ENCODE measurements at regions not wholly inside any gene's neighbourhood (a gene's known extent, or its start where the extent isn't known, plus 50 kb on each side); places are given as distances from the start of the nearest gene placed in this dataset.

DNA sequence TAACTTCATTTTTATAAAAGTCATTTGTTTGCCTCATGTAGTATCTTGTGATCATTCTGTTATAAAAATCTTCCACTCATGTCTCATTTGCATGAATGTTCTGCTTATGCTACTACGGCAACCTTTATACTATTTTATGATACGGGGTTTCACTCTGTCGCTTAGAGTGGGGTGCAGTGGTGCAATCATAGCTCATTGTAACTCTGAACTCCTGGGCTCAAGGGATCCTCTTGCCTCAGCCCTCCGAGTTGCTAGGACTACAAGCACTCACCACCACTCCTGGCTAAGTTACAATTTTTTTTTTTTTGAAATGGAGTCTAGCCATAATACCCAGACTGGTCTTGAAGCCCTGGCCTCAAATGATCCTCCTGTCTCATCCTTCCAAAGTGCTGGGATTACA lies 154.4 kb upstream of the PREP start:
- DNase-seq (no peak), ATAC-seq (no peak)
- intact Hi-C loops (cut with DNase I, micrococcal nuclease): no loop called here
- H3K4me1 ChIP-seq (ENCODE audit: low read depth): peaks cover 12% of the 10 kb centered on the region
- H3K9me3 ChIP-seq: no peaks in the 10 kb centered on the region
- H3K4me3 ChIP-seq: no peak overlapping the region
- no peaks in the 10 kb centered on the region for H3K36me3 ChIP-seq (ENCODE audit: low read depth)
- TF ChIP-seq, protein P1, sequence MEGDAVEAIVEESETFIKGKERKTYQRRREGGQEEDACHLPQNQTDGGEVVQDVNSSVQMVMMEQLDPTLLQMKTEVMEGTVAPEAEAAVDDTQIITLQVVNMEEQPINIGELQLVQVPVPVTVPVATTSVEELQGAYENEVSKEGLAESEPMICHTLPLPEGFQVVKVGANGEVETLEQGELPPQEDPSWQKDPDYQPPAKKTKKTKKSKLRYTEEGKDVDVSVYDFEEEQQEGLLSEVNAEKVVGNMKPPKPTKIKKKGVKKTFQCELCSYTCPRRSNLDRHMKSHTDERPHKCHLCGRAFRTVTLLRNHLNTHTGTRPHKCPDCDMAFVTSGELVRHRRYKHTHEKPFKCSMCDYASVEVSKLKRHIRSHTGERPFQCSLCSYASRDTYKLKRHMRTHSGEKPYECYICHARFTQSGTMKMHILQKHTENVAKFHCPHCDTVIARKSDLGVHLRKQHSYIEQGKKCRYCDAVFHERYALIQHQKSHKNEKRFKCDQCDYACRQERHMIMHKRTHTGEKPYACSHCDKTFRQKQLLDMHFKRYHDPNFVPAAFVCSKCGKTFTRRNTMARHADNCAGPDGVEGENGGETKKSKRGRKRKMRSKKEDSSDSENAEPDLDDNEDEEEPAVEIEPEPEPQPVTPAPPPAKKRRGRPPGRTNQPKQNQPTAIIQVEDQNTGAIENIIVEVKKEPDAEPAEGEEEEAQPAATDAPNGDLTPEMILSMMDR (IDR thresholded peaks at IDR 0.05): no peak

DNA sequence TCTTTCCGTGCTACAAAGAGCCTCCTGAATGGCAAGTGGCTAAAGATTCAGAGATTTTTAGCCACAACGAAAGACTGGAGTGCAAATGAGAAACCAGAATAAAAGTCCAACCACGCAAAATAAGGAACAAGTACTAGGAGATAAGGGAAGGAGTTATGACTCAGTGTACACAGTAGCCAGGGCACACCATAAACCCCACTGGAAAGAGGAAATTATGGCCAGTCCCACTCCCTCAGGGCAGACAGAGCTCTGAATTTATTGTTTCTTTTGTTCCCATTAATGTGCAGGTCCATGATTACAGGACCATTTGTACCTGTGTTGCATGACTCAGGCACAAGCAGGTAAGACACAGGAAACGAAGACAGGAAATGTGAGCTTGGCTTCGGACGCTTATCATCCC lies 150.3 kb upstream of the PREP start:
- TF ChIP-seq, protein P1 (IDR thresholded peaks at IDR 0.05): no peak
- no peaks in the 10 kb centered on the region for H3K9me3 ChIP-seq
- ATAC-seq: peak; percentile 99
- H3K36me3 ChIP-seq (ENCODE audit: low read depth): no peaks in the 10 kb centered on the region
- peaks cover 12% of the 10 kb centered on the region for H3K4me1 ChIP-seq (ENCODE audit: low read depth)
- DNase-seq: peak in 1 of 3 donors; percentile 38
- intact Hi-C loops (cut with DNase I, micrococcal nuclease): no loop called here
- H3K4me3 ChIP-seq: no peak overlapping the region

DNA sequence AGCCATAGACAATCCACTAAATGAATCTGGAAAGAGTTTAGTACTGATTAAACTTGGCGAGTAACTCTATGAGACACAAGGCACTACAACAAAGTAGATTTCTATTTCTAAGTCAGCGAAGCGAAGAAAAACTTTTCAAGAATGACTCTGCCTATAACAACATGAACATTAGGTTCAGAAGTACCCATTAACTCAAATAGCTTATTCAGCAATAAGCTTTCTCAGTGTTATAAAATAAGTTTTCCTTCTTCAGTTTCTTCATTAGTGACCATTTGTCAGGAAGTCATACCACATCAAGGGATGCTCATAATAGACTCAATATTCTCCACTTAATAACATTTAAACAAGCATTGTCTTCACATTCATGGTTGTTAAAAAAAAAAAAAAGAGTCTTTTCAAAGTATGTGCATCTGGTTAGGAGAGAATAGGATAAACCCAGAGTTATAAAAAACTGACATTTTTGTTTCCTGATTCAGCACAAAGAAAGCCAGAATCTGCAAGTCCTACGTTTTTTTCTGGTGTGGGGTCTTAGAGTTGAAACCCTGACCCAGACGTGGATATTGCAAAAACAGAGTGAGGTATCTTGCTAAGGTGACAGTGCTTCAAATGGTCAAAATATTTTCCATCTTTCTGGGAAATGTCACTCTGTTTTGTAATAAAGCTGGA lies 148.2 kb upstream of the PREP start:
- intact Hi-C loops (cut with DNase I, micrococcal nuclease): no loop called here

DNA sequence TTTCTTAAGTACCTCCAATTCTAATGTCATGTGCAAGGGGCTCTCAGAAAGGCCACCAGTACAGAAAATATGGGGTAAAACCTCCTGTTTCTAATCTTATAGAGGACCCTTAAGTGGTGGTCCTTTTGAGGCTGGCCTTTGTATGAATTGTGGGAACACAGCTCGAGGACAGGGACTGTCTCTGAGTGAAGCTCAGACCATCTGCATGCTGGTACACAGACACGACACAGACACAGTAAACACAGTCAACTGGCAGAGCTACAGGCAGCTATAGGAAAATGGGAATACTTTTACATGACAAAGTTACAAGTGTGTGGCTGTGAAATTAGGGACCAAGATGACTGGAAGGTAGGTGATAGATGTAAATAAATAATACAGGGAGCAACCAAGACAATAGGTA lies 143.9 kb upstream of the PREP start:
- ATAC-seq (peak; percentile 15), DNase-seq (no peak)
- Histone ChIP-seq H3K36me3 (ENCODE audit: low read depth) (no peaks in the 10 kb centered on the region), H3K4me3 (no peak overlapping the region), H3K4me1 (ENCODE audit: low read depth) (peaks cover 6% of the 10 kb centered on the region), H3K9me3 (no peaks in the 10 kb centered on the region)
- intact Hi-C loops (cut with DNase I, micrococcal nuclease): no loop called here
- TF ChIP-seq, protein P1 (IDR thresholded peaks at IDR 0.05): no peak

More for the DNA sequence above, 148.2 kb upstream of the PREP start:
- Histone ChIP-seq H3K4me1 (ENCODE audit: low read depth) (peaks cover 14% of the 10 kb centered on the region), H3K36me3 (ENCODE audit: low read depth) (no peaks in the 10 kb centered on the region), H3K4me3 (no peak overlapping the region), H3K9me3 (no peaks in the 10 kb centered on the region)
- TF ChIP-seq, protein P1 (IDR thresholded peaks at IDR 0.05): no peak
- ATAC-seq (no peak), DNase-seq (no peak)

DNA sequence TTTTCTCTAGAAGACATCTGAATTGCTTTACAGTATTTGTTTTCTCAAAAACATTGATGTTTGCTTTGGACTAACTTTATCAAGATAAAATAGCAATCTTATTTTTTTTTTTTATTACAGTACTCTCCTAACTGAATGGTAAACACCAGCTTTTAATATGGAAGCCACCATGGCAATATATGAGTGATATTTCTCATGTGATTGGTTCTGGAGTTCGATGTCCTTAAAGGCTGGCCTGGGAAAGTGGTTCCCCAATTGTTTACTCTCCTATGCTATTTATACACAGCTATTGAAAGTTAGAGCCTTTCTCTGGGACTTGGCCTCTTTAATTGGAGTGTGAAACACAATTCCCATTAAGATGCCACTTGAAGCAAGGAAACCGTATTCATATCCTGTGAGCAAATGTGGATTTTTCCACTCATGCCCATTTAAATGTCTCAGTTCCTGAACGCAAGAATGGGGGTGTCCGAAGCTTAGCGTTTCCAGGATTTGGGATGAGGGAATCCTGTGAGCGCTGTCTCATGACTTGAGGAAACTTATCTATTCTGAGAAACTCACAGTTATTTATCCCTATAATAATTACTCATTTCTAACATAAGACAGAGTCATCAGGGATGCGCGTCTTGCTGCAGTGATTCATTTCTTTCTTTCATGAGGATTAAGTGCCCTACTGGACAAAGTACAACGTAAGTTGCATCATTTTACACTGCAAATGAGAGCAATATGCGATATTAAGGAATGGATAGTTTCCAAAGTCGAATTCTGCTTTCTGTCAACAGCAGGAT lies 143.3 kb upstream of the PREP start:
- TF ChIP-seq, protein P1 (IDR thresholded peaks at IDR 0.05): no peak
- Histone ChIP-seq H3K4me1 (ENCODE audit: low read depth) (peaks cover 6% of the 10 kb centered on the region), H3K9me3 (no peaks in the 10 kb centered on the region), H3K4me3 (no peak overlapping the region), H3K36me3 (ENCODE audit: low read depth) (no peaks in the 10 kb centered on the region)
- DNase-seq (no peak), ATAC-seq (peak; percentile 86)
- intact Hi-C loops (cut with DNase I, micrococcal nuclease): no loop called here

Data from mucosa of descending colon (tissue), 3 donors.